ENCODE measurements at regions not wholly inside any gene's neighbourhood (a gene's known extent, or its start where the extent isn't known, plus 50 kb on each side); places are given as distances from the start of the nearest gene placed in this dataset.

- no peak for DNase-seq (ENCODE audit: low read depth)
- TF ChIP-seq CTCF (IDR thresholded peaks at IDR 0.05; ENCODE audit: insufficient read depth, low read depth, low read length): peak; percentile 19
These were observed 136.9 kb upstream of the VCX start for GRCh38 chrX:7706032-7706431.

GRCh38 chrX:7704205-7704604 is 138.8 kb upstream of the VCX start:
- DNase-seq (ENCODE audit: low read depth): no peak
- H3K4me3 ChIP-seq (ENCODE audit: low read depth, low read length): no peak overlapping the region
- no peak for TF ChIP-seq CTCF (IDR thresholded peaks at IDR 0.05; ENCODE audit: insufficient read depth, low read depth, low read length)

More at GRCh38 chrX:7706032-7706431, 136.9 kb upstream of the VCX start:
- no peak overlapping the region for H3K4me3 ChIP-seq (ENCODE audit: low read depth, low read length)

- no peak for TF ChIP-seq CTCF (IDR thresholded peaks at IDR 0.05; ENCODE audit: insufficient read depth, low read depth, low read length)
- H3K4me3 ChIP-seq (ENCODE audit: low read depth, low read length): no peak overlapping the region
- DNase-seq (ENCODE audit: low read depth): no peak
These were observed 144.7 kb upstream of the VCX start for GRCh38 chrX:7698248-7698647.

- DNase-seq (ENCODE audit: low read depth): no peak
- H3K4me3 ChIP-seq (ENCODE audit: low read depth, low read length): no peak overlapping the region
- TF ChIP-seq CTCF (IDR thresholded peaks at IDR 0.05; ENCODE audit: insufficient read depth, low read depth, low read length): no peak
These were observed 152.1 kb upstream of the VCX start for GRCh38 chrX:7690842-7691241.

- no peak for DNase-seq (ENCODE audit: low read depth)
- TF ChIP-seq CTCF (IDR thresholded peaks at IDR 0.05; ENCODE audit: insufficient read depth, low read depth, low read length): no peak
- no peak overlapping the region for H3K4me3 ChIP-seq (ENCODE audit: low read depth, low read length)
These were observed 153.1 kb upstream of the VCX start for GRCh38 chrX:7689791-7690412.

GRCh38 chrX:7680181-7680580 is 162.8 kb upstream of the VCX start:
- no peak overlapping the region for H3K4me3 ChIP-seq (ENCODE audit: low read depth, low read length)
- no peak for TF ChIP-seq CTCF (IDR thresholded peaks at IDR 0.05; ENCODE audit: insufficient read depth, low read depth, low read length)
- DNase-seq (ENCODE audit: low read depth): no peak

GRCh38 chrX:7654316-7654715 is 188.7 kb upstream of the VCX start:
- no peak for TF ChIP-seq CTCF (IDR thresholded peaks at IDR 0.05; ENCODE audit: insufficient read depth, low read depth, low read length)
- H3K4me3 ChIP-seq (ENCODE audit: low read depth, low read length): no peak overlapping the region
- DNase-seq (ENCODE audit: low read depth): no peak

Measured in fibroblast of villous mesenchyme (primary cell).